Stomach (tissue), 4 donors: ENCODE measurements at regions not wholly inside any gene's neighbourhood (a gene's known extent, or its start where the extent isn't known, plus 50 kb on each side); places are given as distances from the start of the nearest gene placed in this dataset.

Experiments
- CTCF ChIP-seq, 7 experiments: fragments of 450-650 bp in 4 of 7; fragments of 200-600 bp in 3 of 7; sonication (generic) in 3 of 7; IDR thresholded peaks; one replicate each; pipeline ENCODE4 v1.5.1; 2016 to 2019; ENCODE audit warnings: antibody characterized with exemption in 7 of 7, control low read depth in 2 of 7, mild to moderate bottlenecking in 1 of 7
- POLR2A ChIP-seq, 4 donors: fragments of 450-650 bp; IDR thresholded peaks; one replicate each; pipeline ENCODE4 v1.6.1; 2016; ENCODE audit warnings: antibody characterized with exemption in 4 of 4, control low read depth in 2 of 4, mild to moderate bottlenecking in 1 of 4, moderate library complexity in 1 of 4
- POLR2AphosphoS5 ChIP-seq, 3 donors: sonication (generic); formaldehyde crosslinking; IDR thresholded peaks; one replicate each; pipeline ENCODE4 v1.6.1; 2016; ENCODE audit warnings: antibody characterized with exemption in 3 of 3

- TF ChIP-seq POLR2A (IDR thresholded peaks at IDR 0.05): no peak
- no peak for TF ChIP-seq POLR2AphosphoS5 (IDR thresholded peaks at IDR 0.05)
- TF ChIP-seq CTCF (IDR thresholded peaks at IDR 0.05): no peak
Measured at GRCh38 chr15:91525751-91526150, 327.8 kb upstream of the SLCO3A1 start.
